IMR-90 (cell line): ENCODE measurements at regions not wholly inside any gene's neighbourhood (a gene's known extent, or its start where the extent isn't known, plus 50 kb on each side); places are given as distances from the start of the nearest gene placed in this dataset.

Source experiments
- ATAC-seq: fragments of 200-7000 bp; cut with Tn5 transposase; 2 replicates; pipeline ENCODE4 v1.9.1; 2020; ENCODE audit warnings: low read depth, mild to moderate bottlenecking, moderate library complexity
- BruUV-seq: library from RNA; stranded (reverse); fragments of 400-500 nt; replicated peaks from 2 replicates; lab custom pipeline; 2021; lab: Mats Ljungman, UMichigan
- CTCF ChIA-PET: fragments of 300-600 bp; formaldehyde crosslinking; extraction: SDS; loops from one replicate; lab custom pipeline; 2021; ENCODE audit warnings: antibody characterized with exemption; lab: Yijun Ruan, JAX
- POLR2A ChIA-PET: fragments of 300-600 bp; sonication (Branson Sonifier 250); formaldehyde crosslinking; loops from one replicate; lab custom pipeline; 2022; ENCODE audit warnings: antibody characterized with exemption; ENCODE audit not compliant: unreplicated experiment; lab: Charles Lee
- DNase-seq: peaks from one replicate; pipeline ENCODE4 v3.0.0; 2013
- H2AFZ ChIP-seq: replicated peaks from 2 replicates; pipeline ENCODE3; 2013; ENCODE audit warnings: low read length, mild to moderate bottlenecking; ENCODE audit not compliant: poor library complexity
- H2AK5ac ChIP-seq: 2 replicates; pipeline ENCODE4 v1.6.1; 2013; ENCODE audit warnings: low read depth, low read length, inconsistent platforms
- H2AK9ac ChIP-seq: replicated peaks from 2 replicates; pipeline ENCODE3; 2013; ENCODE audit warnings: mild to moderate bottlenecking, low read depth, low read length, moderate library complexity; ENCODE audit not compliant: poor library complexity
- H2BK120ac ChIP-seq: 2 replicates; pipeline ENCODE4 v1.6.1; 2013; ENCODE audit warnings: low read depth, low read length, inconsistent platforms
- H2BK15ac ChIP-seq: 3 replicates; pipeline ENCODE4 v1.6.1; 2013; ENCODE audit warnings: low read depth, low read length, inconsistent platforms
- H2BK20ac ChIP-seq: 2 replicates; pipeline ENCODE4 v1.6.1; 2013; ENCODE audit warnings: low read depth, mild to moderate bottlenecking, inconsistent platforms, low read length, moderate library complexity
- H2BK5ac ChIP-seq: 2 replicates; pipeline ENCODE4 v1.6.1; 2013; ENCODE audit warnings: mild to moderate bottlenecking, low read depth, low read length, inconsistent platforms; ENCODE audit not compliant: poor library complexity, severe bottlenecking
- H3K14ac ChIP-seq: replicated peaks from 2 replicates; pipeline ENCODE4 v1.6.1; 2013; ENCODE audit warnings: low read depth, low read length, inconsistent platforms
- H3K18ac ChIP-seq: 2 replicates; pipeline ENCODE4 v1.6.1; 2013; ENCODE audit warnings: low read depth, low read length, control low read depth
- H3K23ac ChIP-seq: 2 replicates; pipeline ENCODE4 v1.6.1; 2013; ENCODE audit warnings: low read depth, low read length, inconsistent platforms
- H3K27ac ChIP-seq: 2 replicates; pipeline ENCODE4 v1.5.1; 2013; ENCODE audit warnings: mild to moderate bottlenecking, control low read depth, low read length; ENCODE audit not compliant: insufficient read depth
- H3K27me3 ChIP-seq: 2 replicates; pipeline ENCODE4 v1.6.1; 2013; ENCODE audit warnings: low read length; ENCODE audit not compliant: control insufficient read depth, insufficient read depth
- H3K36me3 ChIP-seq: 2 replicates; pipeline ENCODE4 v1.6.1; 2013; ENCODE audit warnings: low read length, mixed read lengths; ENCODE audit not compliant: control insufficient read depth, insufficient read depth
- H3K4ac ChIP-seq: 2 replicates; pipeline ENCODE4 v1.6.1; 2013; ENCODE audit warnings: low read depth, low read length, inconsistent platforms
- H3K4me1 ChIP-seq: 2 replicates; pipeline ENCODE4 v1.6.1; 2013; ENCODE audit warnings: low read length, mixed read lengths; ENCODE audit not compliant: control insufficient read depth, insufficient read depth
- H3K4me2 ChIP-seq: 2 replicates; pipeline ENCODE4 v1.6.1; 2013; ENCODE audit warnings: low read depth, mild to moderate bottlenecking, control low read depth, low read length, moderate library complexity
- H3K4me3 ChIP-seq: 2 replicates; pipeline ENCODE4 v1.5.1; 2013; ENCODE audit warnings: low read depth, mild to moderate bottlenecking, control low read depth, low read length, moderate library complexity; ENCODE audit not compliant: insufficient read depth
- H3K56ac ChIP-seq: 2 replicates; pipeline ENCODE4 v1.6.1; 2013; ENCODE audit warnings: low read length, inconsistent platforms; ENCODE audit not compliant: insufficient read depth; ENCODE audit errors: extremely low read depth
- H3K79me1 ChIP-seq, 2 experiments: 2 replicates each; pipeline ENCODE4 v1.6.1; 2013; ENCODE audit warnings: low read length in 2 of 2, inconsistent platforms in 1 of 2, low read depth in 1 of 2
- H3K9ac ChIP-seq: 2 replicates; pipeline ENCODE4 v1.6.1; 2013; ENCODE audit warnings: low read depth, low read length, control low read depth
- H3K9me1 ChIP-seq: 2 replicates; pipeline ENCODE4 v1.6.1; 2013; ENCODE audit warnings: low read length, inconsistent platforms; ENCODE audit not compliant: insufficient read depth
- H3K9me3 ChIP-seq: 2 replicates; pipeline ENCODE4 v1.6.1; 2013; ENCODE audit warnings: low read length; ENCODE audit not compliant: control insufficient read depth, insufficient read depth
- H4K20me1 ChIP-seq: 2 replicates; pipeline ENCODE4 v1.6.1; 2013; ENCODE audit warnings: low read length, inconsistent platforms; ENCODE audit not compliant: insufficient read depth
- H4K5ac ChIP-seq: 2 replicates; pipeline ENCODE4 v1.6.1; 2013; ENCODE audit warnings: mild to moderate bottlenecking, low read depth, low read length, control low read depth
- H4K8ac ChIP-seq, 2 experiments: 2 replicates each; pipeline ENCODE4 v1.6.1; 2013; ENCODE audit warnings: low read depth in 2 of 2, low read length in 2 of 2, control low read depth in 1 of 2, inconsistent platforms in 1 of 2
- H4K91ac ChIP-seq: 2 replicates; pipeline ENCODE4 v1.6.1; 2013; ENCODE audit warnings: low read depth, low read length, inconsistent platforms; ENCODE audit not compliant: insufficient read depth
- POLR2A ChIP-seq: IDR thresholded peaks from 2 replicates; pipeline ENCODE4 v1.6.1; 2012; ENCODE audit warnings: mild to moderate bottlenecking, low read depth, low read length
- WGBS, 2 experiments: methylation state at CpG; one replicate each; pipeline versions ENCODE4 v1.1.5 to v1.1.7; 2013; ENCODE audit warnings: missing lambda C conversion rate in 2 of 2; ENCODE audit not compliant: insufficient read length in 1 of 2; ENCODE audit errors: extremely low coverage in 2 of 2; 5-methylcytosine and 5-hydroxymethylcytosine counted together
- dilution Hi-C: fragments of 300-500 bp; cut with HindIII; formaldehyde crosslinking; loops from one replicate; pipeline ENCODE4 v1.14.3; 2018; ENCODE audit warnings: low sequenced_read_pairs; ENCODE audit not compliant: unreplicated experiment
- in situ Hi-C: fragments of 300-500 bp; cut with MboI; formaldehyde crosslinking; loops from 3 replicates; pipeline ENCODE4 v1.14.3; 2019; ENCODE audit warnings: low sequenced_read_pairs, inconsistent platforms, mixed read lengths
- intact Hi-C: fragments of 100-400 bp; cut with micrococcal nuclease; formaldehyde crosslinking; loops from 2 replicates; pipeline ENCODE4 v1.10.0; 2022
- TF ChIP-seq, protein P1 (sequence below): fragments of 150-350 bp; IDR thresholded peaks from 2 replicates; pipeline ENCODE4 v1.6.1; 2017; ENCODE audit warnings: mild to moderate bottlenecking, antibody characterized with exemption, low read length, low read depth
- TF ChIP-seq, protein P2 (sequence below): fragments of 150-350 bp; IDR thresholded peaks from 2 replicates; pipeline ENCODE4 v1.6.1; 2016; ENCODE audit warnings: low read depth, mild to moderate bottlenecking, low read length, moderate library complexity, borderline replicate concordance

DNA sequence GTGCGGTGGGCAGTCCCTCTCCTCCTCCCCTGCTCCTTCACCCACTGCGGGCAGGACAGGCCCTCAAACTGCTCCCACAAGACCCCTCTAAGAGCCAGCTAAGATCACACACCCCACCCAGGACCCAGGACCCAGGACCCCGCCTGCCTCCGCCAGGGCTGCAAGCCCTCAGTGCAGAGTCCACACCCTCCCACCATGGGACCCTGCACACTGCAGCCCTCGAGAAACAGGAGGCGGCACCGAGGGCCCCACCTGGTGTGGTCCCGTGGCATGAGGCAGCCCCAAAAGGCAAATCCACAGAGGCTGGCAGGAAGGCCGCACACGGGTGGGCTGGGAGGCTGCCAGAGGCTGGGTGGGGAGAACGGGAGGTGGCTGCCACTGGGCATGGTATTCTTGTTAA, 94.7 kb downstream of the ENGASE start:
- dilution Hi-C loops = no loop called here
- Histone ChIP-seq H3K9me3 (no peaks in the 10 kb centered on the region), H3K4me3 (no peak overlapping the region), H3K14ac (no peak overlapping the region), H4K5ac (no peak overlapping the region), H3K4ac (no peak overlapping the region), H3K9me1 (0 out of 2 replicates have a peak, but pooled peaks cover 3% of the 10 kb centered on the region), H3K36me3 (no peaks in the 10 kb centered on the region), H3K18ac (no peak overlapping the region), H4K8ac (no peak overlapping the region), H3K23ac (no peak overlapping the region), H3K27ac (no peak overlapping the region), H2BK5ac (no peak overlapping the region), H4K91ac (no peak overlapping the region), H3K27me3 (peaks cover 32% of the 10 kb centered on the region), H2AK5ac (no peak overlapping the region), H2AFZ (no peak overlapping the region), H2BK15ac (no peak overlapping the region), H3K9ac (no peak overlapping the region), H3K4me2 (no peak overlapping the region), H2AK9ac (no peak overlapping the region), H2BK120ac (no peak overlapping the region), H3K79me1 (no peaks in the 10 kb centered on the region), H2BK20ac (no peak overlapping the region), H4K20me1 (no peaks in the 10 kb centered on the region), H3K4me1 (no peaks in the 10 kb centered on the region), H3K56ac (no peak overlapping the region)
- WGBS, 2 experiments = 47% methylated on average over 6 of the region's 11 CpGs; no CpG with 5 or more reads in 1 of the 2 experiments
- ATAC-seq (no peak), DNase-seq (no peak)
- ChIA-PET POLR2A (no interaction called here), CTCF (no interaction called here)
- intact Hi-C loops = no loop called here
- in situ Hi-C loops = no loop called here
- BruUV-seq = no TSS peak
- TF ChIP-seq, protein P1, sequence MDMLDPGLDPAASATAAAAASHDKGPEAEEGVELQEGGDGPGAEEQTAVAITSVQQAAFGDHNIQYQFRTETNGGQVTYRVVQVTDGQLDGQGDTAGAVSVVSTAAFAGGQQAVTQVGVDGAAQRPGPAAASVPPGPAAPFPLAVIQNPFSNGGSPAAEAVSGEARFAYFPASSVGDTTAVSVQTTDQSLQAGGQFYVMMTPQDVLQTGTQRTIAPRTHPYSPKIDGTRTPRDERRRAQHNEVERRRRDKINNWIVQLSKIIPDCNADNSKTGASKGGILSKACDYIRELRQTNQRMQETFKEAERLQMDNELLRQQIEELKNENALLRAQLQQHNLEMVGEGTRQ = no peak
- TF ChIP-seq, protein P2, sequence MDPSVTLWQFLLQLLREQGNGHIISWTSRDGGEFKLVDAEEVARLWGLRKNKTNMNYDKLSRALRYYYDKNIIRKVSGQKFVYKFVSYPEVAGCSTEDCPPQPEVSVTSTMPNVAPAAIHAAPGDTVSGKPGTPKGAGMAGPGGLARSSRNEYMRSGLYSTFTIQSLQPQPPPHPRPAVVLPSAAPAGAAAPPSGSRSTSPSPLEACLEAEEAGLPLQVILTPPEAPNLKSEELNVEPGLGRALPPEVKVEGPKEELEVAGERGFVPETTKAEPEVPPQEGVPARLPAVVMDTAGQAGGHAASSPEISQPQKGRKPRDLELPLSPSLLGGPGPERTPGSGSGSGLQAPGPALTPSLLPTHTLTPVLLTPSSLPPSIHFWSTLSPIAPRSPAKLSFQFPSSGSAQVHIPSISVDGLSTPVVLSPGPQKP = no peak
- TF ChIP-seq POLR2A = no peak
